Right lobe of liver (tissue), 6 donors: ENCODE measurements at regions not wholly inside any gene's neighbourhood (a gene's known extent, or its start where the extent isn't known, plus 50 kb on each side); places are given as distances from the start of the nearest gene placed in this dataset.

Experiments
- ATAC-seq, 4 donors: fragments of 200-7000 bp; cut with Tn5 transposase; one replicate each; pipeline ENCODE4 v1.9.1; 2020; ENCODE audit warnings: mild to moderate bottlenecking in 4 of 4, moderate library complexity in 4 of 4
- DNase-seq, 3 donors: peaks; one replicate each; pipeline ENCODE4 v3.0.0-alpha.2; 2020
- H3K27ac ChIP-seq, 3 donors: fragments of 200-600 bp; one replicate each; pipeline ENCODE4 v1.8.0; 2022
- H3K27me3 ChIP-seq, 2 donors: fragments of 200-600 bp; one replicate each; pipeline ENCODE4 v1.8.0; 2022
- H3K36me3 ChIP-seq, 4 donors: fragments of 200-600 bp; sonication (generic) in 1 of 4; one replicate each; pipeline versions ENCODE4 v1.5.1 to v1.8.0; 2017 to 2022; ENCODE audit warnings: control low read depth in 1 of 4
- H3K4me1 ChIP-seq, 4 donors: fragments of 200-600 bp; sonication (generic) in 1 of 4; one replicate each; pipeline versions ENCODE4 v1.5.1 to v1.8.0; 2017 to 2022; ENCODE audit warnings: control low read depth in 1 of 4
- H3K4me3 ChIP-seq, 3 donors: fragments of 200-600 bp; one replicate each; pipeline ENCODE4 v1.8.0; 2022
- H3K9me3 ChIP-seq, 4 donors: fragments of 200-600 bp; sonication (generic) in 1 of 4; one replicate each; pipeline versions ENCODE4 v1.5.1 to v1.8.0; 2017 to 2022; ENCODE audit warnings: control low read depth in 1 of 4
- POLR2A ChIP-seq: fragments of 450-650 bp; IDR thresholded peaks from one replicate; pipeline ENCODE4 v1.6.1; 2017; ENCODE audit warnings: antibody characterized with exemption, mild to moderate bottlenecking
- WGBS: methylation state at CpG from one replicate; pipeline ENCODE4 v1.1.6; 2018; ENCODE audit warnings: low coverage, low lambda C conversion rate; ENCODE audit not compliant: insufficient coverage; ENCODE audit errors: missing lambda C conversion rate; 5-methylcytosine and 5-hydroxymethylcytosine counted together
- intact Hi-C, 2 donors: fragments of 100-400 bp; cut with DNase I; formaldehyde crosslinking; loops; one replicate each; pipeline versions ENCODE4 v1.11.2 to v1.14.1; 2022
- TF ChIP-seq, protein P1 (sequence below), 4 donors: fragments of 200-600 bp in 3 of 4; fragments of 450-650 bp in 1 of 4; IDR thresholded peaks; one replicate each; pipeline versions ENCODE4 v1.5.1 to v1.8.0; 2016 to 2022; ENCODE audit warnings: antibody characterized with exemption in 4 of 4, mild to moderate bottlenecking in 2 of 4
- donor health status: DM: no; HTN: yes; CAD: no.
- donor health status: DM: no; HTN: no; CAD: no.
- donor health status: DM: no; HTN: no; CAD: no.
- donor health status: DM: no; HTN: yes; CAD: no.
- donor health status: DM: no; HTN: yes; CAD: no.

DNA sequence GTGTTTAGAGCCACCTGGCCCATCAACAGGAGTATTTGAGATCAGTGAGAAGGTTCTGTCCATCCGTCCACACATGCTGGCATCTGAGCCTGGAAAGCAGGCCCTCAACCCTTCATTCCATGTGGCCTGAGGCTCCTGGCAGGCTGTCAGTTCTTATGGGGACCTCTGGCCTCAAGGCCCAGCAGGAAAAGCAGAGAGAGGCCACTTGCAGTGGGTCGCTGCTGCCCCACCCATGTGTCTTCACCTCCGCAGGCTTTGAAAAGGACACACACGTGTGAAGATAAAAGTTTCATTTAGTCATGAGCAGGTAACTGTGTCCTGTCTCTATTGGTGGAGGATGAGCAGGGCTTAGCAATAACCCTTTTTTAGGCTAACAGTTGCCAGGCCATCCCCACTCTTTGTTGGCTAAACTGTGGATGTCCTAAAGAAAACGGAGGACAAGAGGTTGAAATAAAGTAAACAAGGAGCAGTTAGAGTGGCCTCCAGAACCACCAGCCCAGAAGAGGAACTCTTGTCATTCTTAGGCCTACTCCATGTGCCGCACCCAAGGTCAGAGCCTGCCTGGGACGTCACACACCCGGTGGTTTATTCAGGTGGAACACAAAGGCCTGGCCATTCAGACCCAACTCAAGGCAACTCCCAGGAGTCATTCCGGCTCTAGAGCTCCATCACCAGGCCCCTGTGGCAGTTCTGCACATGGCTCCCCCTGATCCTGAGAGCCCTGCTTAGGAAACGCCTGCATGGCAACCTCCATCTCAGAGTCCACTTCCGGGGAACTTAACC is 143.4 kb upstream of the CST7 start:
- Histone ChIP-seq H3K36me3 (no peaks in the 10 kb centered on the region), H3K27me3 (no peaks in the 10 kb centered on the region), H3K4me3 (no peak overlapping the region), H3K9me3 (no peaks in the 10 kb centered on the region), H3K27ac (no peak overlapping the region), H3K4me1 (no peaks in the 10 kb centered on the region)
- TF ChIP-seq, protein P1, sequence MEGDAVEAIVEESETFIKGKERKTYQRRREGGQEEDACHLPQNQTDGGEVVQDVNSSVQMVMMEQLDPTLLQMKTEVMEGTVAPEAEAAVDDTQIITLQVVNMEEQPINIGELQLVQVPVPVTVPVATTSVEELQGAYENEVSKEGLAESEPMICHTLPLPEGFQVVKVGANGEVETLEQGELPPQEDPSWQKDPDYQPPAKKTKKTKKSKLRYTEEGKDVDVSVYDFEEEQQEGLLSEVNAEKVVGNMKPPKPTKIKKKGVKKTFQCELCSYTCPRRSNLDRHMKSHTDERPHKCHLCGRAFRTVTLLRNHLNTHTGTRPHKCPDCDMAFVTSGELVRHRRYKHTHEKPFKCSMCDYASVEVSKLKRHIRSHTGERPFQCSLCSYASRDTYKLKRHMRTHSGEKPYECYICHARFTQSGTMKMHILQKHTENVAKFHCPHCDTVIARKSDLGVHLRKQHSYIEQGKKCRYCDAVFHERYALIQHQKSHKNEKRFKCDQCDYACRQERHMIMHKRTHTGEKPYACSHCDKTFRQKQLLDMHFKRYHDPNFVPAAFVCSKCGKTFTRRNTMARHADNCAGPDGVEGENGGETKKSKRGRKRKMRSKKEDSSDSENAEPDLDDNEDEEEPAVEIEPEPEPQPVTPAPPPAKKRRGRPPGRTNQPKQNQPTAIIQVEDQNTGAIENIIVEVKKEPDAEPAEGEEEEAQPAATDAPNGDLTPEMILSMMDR (IDR thresholded peaks at IDR 0.05), result no peak
- TF ChIP-seq POLR2A, result no peak
- DNase-seq (no peak), ATAC-seq (no peak)
- WGBS, result 72% methylated on average over 8 of the region's 11 CpGs
- intact Hi-C loops, result no loop called here

- H3K4me1 ChIP-seq, result no peaks in the 10 kb centered on the region
- ATAC-seq (no peak), DNase-seq (no peak)
- H3K27ac ChIP-seq, result no peak overlapping the region
- H3K27me3 ChIP-seq, result no peaks in the 10 kb centered on the region
- WGBS, result 68% methylated on average over 8 of the region's 16 CpGs
- H3K36me3 ChIP-seq, result no peaks in the 10 kb centered on the region
- H3K4me3 ChIP-seq, result no peak overlapping the region
- TF ChIP-seq, protein P1 (IDR thresholded peaks at IDR 0.05), result no peak
- TF ChIP-seq POLR2A, result no peak
- intact Hi-C loops, result no loop called here
- H3K9me3 ChIP-seq, result no peaks in the 10 kb centered on the region
These were observed 142.1 kb upstream of the CST7 start for GRCh38 chr20:24806705-24807676.

DNA sequence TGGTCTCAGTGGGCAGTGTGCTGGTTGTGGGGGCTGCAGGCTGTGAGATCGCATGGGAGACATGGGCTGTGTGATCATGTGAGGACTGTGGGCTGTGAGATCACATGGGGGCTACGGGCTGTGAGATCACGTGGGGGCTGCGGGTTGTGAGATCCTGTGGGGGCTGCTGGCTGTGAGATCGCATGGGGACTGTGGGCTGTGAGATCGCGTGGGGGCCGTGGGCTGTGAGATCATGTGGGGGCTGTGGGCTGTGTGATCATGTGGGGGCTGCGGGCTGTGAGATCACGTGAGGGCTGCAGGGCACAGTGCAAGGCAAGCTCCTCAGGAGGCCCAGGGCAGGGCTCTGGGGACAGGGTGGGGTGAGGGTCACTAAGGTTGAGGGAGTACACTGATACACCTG is 140.5 kb upstream of the CST7 start:
- no peak for TF ChIP-seq POLR2A
- TF ChIP-seq, protein P1 (IDR thresholded peaks at IDR 0.05), result no peak
- DNase-seq (no peak), ATAC-seq (no peak)
- Histone ChIP-seq H3K27ac (no peak overlapping the region), H3K4me1 (no peaks in the 10 kb centered on the region), H3K36me3 (no peaks in the 10 kb centered on the region), H3K27me3 (no peaks in the 10 kb centered on the region), H3K9me3 (no peaks in the 10 kb centered on the region), H3K4me3 (no peak overlapping the region)
- intact Hi-C loops, result no loop called here
- WGBS, result 75% methylated on average over 8 of the region's 10 CpGs

- no peak overlapping the region for H3K27ac ChIP-seq
- intact Hi-C loops, result no loop called here
- H3K36me3 ChIP-seq, result no peaks in the 10 kb centered on the region
- no peak overlapping the region for H3K4me3 ChIP-seq
- DNase-seq (no peak), ATAC-seq (no peak)
- TF ChIP-seq POLR2A, result no peak
- TF ChIP-seq, protein P1 (IDR thresholded peaks at IDR 0.05), result no peak
- WGBS, result 69% methylated on average over 6 of the region's 12 CpGs
- no peaks in the 10 kb centered on the region for H3K9me3 ChIP-seq
- no peaks in the 10 kb centered on the region for H3K27me3 ChIP-seq
- H3K4me1 ChIP-seq, result no peaks in the 10 kb centered on the region
These were observed 139.5 kb upstream of the CST7 start for GRCh38 chr20:24809606-24810005.
